ENCODE measurements at regions not wholly inside any gene's neighbourhood (a gene's known extent, or its start where the extent isn't known, plus 50 kb on each side); places are given as distances from the start of the nearest gene placed in this dataset.

DNA sequence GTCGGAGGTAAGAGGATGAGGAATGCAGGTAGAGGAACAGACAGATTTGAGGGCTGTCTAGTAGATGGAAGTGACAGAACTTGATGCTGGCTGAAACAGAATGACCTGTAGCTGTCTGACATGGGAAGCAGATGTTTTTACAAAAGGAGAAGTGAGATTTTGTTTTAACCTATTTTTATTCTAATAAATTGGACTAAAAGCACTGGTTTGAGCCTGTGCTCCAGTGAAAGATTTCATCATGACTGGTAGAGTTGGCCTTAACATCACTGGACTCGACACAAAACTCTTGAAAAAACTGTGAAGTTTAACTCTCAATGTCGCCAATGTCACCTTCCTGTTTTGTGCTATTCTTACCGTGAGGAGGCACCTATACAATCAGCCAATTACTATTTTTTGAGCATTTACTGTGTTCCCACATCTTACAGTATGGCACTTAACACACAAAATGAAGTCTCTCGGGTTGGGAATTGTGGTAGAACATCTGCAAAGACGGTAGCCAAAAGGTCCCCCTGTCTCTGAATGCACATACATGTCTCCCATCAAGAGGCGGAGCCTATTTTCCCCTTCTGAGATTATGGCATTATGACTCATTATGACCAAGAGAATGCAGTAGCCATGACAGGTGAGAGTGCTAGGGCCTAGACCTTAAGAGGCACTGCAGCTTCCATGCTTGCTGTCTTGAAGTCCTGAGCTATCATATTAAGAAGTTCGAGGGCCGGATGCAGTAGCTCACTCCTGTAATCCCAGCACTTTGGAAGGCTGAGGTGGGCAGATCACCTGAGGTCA, 93.2 kb downstream of the FOXF2 start:
- no peaks in the 10 kb centered on the region for H3K36me3 ChIP-seq
- no peaks in the 10 kb centered on the region for H3K4me1 ChIP-seq (ENCODE audit: low read depth)
- no peak for DNase-seq (ENCODE audit: low read depth in 1 of 2, low spot score in 1 of 2)
- no peak overlapping the region for H3K4me3 ChIP-seq
- TF ChIP-seq CTCF (IDR thresholded peaks at IDR 0.05; ENCODE audit: low read depth, low read length): no peak
- H3K27ac ChIP-seq: no peak overlapping the region
- no peaks in the 10 kb centered on the region for H3K27me3 ChIP-seq
- no peaks in the 10 kb centered on the region for H3K9me3 ChIP-seq (ENCODE audit: low read depth)

DNA sequence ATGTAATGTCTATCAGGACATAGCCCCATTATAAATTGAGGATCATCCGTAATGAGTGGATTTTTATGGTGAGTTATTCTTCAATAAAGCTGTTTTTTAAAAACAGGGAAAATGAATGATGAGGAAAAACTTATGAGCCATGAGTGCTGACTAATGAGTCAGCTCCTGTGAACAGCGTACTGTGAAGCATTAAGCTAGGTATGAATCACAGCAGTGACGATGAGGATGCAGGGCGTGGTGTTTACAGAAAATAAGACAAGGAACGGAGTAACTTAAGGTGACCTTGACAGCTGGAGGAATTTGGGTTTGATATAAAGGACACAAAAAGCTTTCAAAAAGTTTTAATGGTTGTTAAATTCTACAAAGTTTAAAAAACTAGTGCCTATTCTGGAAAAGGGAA, 96.3 kb downstream of the FOXF2 start:
- no peak for TF ChIP-seq CTCF (IDR thresholded peaks at IDR 0.05; ENCODE audit: low read depth, low read length)
- no peaks in the 10 kb centered on the region for H3K27me3 ChIP-seq
- no peaks in the 10 kb centered on the region for H3K9me3 ChIP-seq (ENCODE audit: low read depth)
- no peak overlapping the region for H3K27ac ChIP-seq
- no peak overlapping the region for H3K4me3 ChIP-seq
- peak in 1 of 2 donors; percentile 80 for DNase-seq (ENCODE audit: low read depth in 1 of 2, low spot score in 1 of 2)
- no peaks in the 10 kb centered on the region for H3K4me1 ChIP-seq (ENCODE audit: low read depth)
- H3K36me3 ChIP-seq: no peaks in the 10 kb centered on the region

DNA sequence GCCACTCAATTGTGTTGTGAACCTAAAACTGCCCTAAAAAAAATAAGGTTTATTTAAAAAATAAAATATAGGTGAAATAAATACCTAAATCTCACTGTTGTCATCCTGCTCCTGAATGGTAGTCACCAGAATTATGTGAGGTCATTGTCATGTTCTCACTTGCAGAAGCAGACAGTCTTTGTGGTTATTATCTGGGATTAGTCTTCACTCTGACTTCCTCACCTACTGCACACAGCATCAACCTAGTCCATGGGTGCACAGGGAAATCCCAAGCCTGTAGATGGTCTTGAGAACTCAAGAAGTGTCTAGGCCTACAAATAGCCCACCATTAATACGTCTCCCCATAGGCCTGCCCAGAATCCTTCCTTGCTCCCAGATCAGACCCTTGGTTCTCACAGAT, 97.0 kb downstream of the FOXF2 start:
- TF ChIP-seq CTCF (IDR thresholded peaks at IDR 0.05; ENCODE audit: low read depth, low read length): no peak
- no peaks in the 10 kb centered on the region for H3K36me3 ChIP-seq
- no peaks in the 10 kb centered on the region for H3K9me3 ChIP-seq (ENCODE audit: low read depth)
- no peak for DNase-seq (ENCODE audit: low read depth in 1 of 2, low spot score in 1 of 2)
- H3K27me3 ChIP-seq: no peaks in the 10 kb centered on the region
- no peak overlapping the region for H3K4me3 ChIP-seq
- no peak overlapping the region for H3K27ac ChIP-seq
- no peaks in the 10 kb centered on the region for H3K4me1 ChIP-seq (ENCODE audit: low read depth)

DNA sequence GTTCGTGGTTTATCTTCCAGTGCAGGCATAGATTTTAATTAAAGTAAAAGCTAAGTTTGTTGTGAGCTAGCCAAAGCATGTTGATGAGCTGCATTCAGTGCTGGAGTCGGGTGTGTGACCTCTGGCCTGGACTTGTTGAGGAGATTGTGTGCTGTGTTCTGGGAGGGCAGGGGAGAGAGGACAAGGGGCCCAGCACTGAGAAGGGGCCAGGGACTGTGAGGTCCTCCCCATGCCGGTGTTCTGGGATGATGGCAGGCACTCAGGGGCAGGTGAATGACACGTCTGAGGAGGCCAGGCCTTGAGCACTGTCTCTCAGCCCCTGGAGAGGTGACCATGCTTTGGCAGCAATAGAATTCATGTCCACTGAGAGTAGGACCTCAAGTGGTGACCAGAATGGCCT, 97.9 kb downstream of the FOXF2 start:
- no peaks in the 10 kb centered on the region for H3K36me3 ChIP-seq

GRCh38 chr6:1491025-1491424, 101.6 kb downstream of the FOXF2 start:
- no peak for TF ChIP-seq CTCF (IDR thresholded peaks at IDR 0.05; ENCODE audit: low read depth, low read length)
- H3K4me1 ChIP-seq (ENCODE audit: low read depth): no peaks in the 10 kb centered on the region

More for the DNA sequence above, 97.9 kb downstream of the FOXF2 start:
- no peaks in the 10 kb centered on the region for H3K9me3 ChIP-seq (ENCODE audit: low read depth)
- no peaks in the 10 kb centered on the region for H3K4me1 ChIP-seq (ENCODE audit: low read depth)
- no peak overlapping the region for H3K27ac ChIP-seq
- TF ChIP-seq CTCF (IDR thresholded peaks at IDR 0.05; ENCODE audit: low read depth, low read length): no peak
- H3K27me3 ChIP-seq: no peaks in the 10 kb centered on the region
- no peak overlapping the region for H3K4me3 ChIP-seq
- DNase-seq (ENCODE audit: low read depth in 1 of 2, low spot score in 1 of 2): no peak

More at GRCh38 chr6:1491025-1491424, 101.6 kb downstream of the FOXF2 start:
- Histone ChIP-seq H3K27me3 (no peaks in the 10 kb centered on the region), H3K27ac (no peak overlapping the region), H3K9me3 (ENCODE audit: low read depth) (no peaks in the 10 kb centered on the region), H3K4me3 (no peak overlapping the region), H3K36me3 (no peaks in the 10 kb centered on the region)
- DNase-seq (ENCODE audit: low read depth in 1 of 2, low spot score in 1 of 2): no peak

All from cardiac muscle cell (in vitro differentiated cells and primary cell).